ENCODE measurements at regions not wholly inside any gene's neighbourhood (a gene's known extent, or its start where the extent isn't known, plus 50 kb on each side); places are given as distances from the start of the nearest gene placed in this dataset.
A peak's percentile ranks its signal among the peaks of the same experiment; 100 is the strongest.
"Not testable (repeated sequence)": the region's sequence is repeated elsewhere in the genome, so short reads cannot be mapped to it uniquely, and the experiment has no call there.

DNA sequence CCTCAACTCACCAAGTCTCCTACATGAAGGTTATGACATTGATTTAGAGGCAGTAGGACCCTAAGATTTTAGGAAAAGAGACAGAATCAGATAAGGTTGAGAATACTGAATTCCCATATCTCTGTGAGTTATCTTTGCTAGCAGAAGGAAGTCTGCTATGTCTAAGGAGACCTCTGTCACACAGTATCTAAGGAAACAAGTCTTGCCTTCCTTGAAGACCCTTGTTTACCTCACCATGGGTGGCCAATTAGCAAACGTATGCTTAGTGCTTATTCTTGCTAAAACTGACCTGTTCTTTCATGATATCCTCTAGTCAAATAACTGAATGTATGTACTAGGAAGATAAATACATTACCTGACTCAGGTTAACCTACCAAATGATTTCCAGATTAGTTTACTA is 855.4 kb upstream of the SLITRK1 start:
- H3K4me3 ChIP-seq: no peak overlapping the region

GRCh38 chr13:84730376-84730775 is 848.1 kb upstream of the SLITRK1 start:
- Histone ChIP-seq H3K4me1 (replicated peaks) (no peaks in the 10 kb centered on the region), H3K9me3 (replicated peaks) (no peaks in the 10 kb centered on the region), H3K27me3 (replicated peaks) (no peaks in the 10 kb centered on the region), H3K27ac (no peak overlapping the region), H3K4me3 (no peak overlapping the region), H3K36me3 (no peaks in the 10 kb centered on the region)
- DNase-seq (ENCODE audit: low read depth in 1 of 2, low spot score in 2 of 2): no peak

More for the DNA sequence above, 855.4 kb upstream of the SLITRK1 start:
- H3K4me1 ChIP-seq (replicated peaks): no peaks in the 10 kb centered on the region
- no peaks in the 10 kb centered on the region for H3K9me3 ChIP-seq (replicated peaks)
- no peak overlapping the region for H3K27ac ChIP-seq
- H3K36me3 ChIP-seq: no peaks in the 10 kb centered on the region
- no peaks in the 10 kb centered on the region for H3K27me3 ChIP-seq (replicated peaks)
- DNase-seq (ENCODE audit: low read depth in 1 of 2, low spot score in 2 of 2): no peak

DNA sequence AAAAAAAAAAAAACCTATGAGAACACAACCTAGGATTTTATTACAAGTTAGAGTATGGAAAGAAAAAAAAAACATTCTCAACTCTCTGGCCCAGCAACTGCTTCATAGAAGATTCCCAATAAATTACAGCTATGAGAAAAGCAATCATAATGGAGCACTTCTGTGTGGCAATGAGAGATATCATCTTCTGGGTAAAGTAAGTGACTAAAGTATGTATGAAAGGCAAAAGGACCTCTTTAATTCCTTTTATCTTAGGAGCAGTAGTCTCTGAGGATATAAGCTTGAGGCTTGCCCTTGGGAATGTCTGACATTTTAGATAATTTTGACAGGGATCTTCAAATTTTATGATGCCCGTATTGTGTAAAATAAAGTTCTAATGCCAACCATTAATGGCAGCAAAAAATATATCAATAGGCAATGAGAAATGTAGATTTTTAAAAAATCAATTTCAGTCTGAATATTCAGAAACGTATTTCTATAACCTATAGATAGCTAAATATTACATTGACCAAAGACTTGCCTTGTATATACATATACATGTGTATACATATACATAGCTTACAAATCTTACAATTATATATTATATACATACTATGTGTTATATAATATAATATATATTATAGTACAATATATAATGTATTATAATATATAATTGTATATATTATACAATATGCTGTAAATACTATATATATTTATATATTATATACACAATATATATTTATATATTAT is 823.9 kb upstream of the SLITRK1 start:
- no peaks in the 10 kb centered on the region for H3K9me3 ChIP-seq (replicated peaks)
- no peak overlapping the region for H3K27ac ChIP-seq
- DNase-seq (ENCODE audit: low read depth in 1 of 2, low spot score in 2 of 2): no peak
- H3K4me1 ChIP-seq (replicated peaks): no peaks in the 10 kb centered on the region
- no peaks in the 10 kb centered on the region for H3K27me3 ChIP-seq (replicated peaks)
- no peaks in the 10 kb centered on the region for H3K36me3 ChIP-seq
- H3K4me3 ChIP-seq: no peak overlapping the region

DNA sequence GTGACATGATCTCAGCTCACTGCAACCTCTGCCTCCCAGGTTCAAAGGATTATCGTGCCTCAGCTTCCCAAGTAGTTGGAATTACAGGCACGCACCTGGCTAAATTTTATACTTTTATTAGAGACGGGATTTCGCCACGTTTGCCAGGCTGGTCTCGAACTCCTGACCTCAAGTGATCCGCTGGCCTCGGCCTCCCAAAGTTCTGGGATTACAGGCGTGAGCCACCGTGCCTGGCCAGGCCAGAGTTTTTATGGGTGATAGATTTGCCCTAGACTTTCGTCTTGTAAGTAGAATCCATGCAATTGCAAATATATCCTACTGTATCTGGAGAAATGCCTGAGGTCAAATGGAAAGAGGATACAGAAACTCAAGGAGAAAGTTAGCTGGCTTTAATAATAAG is 819.9 kb upstream of the SLITRK1 start:
- no peaks in the 10 kb centered on the region for H3K27me3 ChIP-seq (replicated peaks)
- H3K4me1 ChIP-seq (replicated peaks): no peaks in the 10 kb centered on the region
- no peak for DNase-seq (ENCODE audit: low read depth in 1 of 2, low spot score in 2 of 2)
- no peak overlapping the region for H3K27ac ChIP-seq
- H3K36me3 ChIP-seq: no peaks in the 10 kb centered on the region
- no peak overlapping the region for H3K4me3 ChIP-seq
- no peaks in the 10 kb centered on the region for H3K9me3 ChIP-seq (replicated peaks)

- not testable (repeated sequence) for DNase-seq (ENCODE audit: low read depth in 1 of 2, low spot score in 2 of 2); H3K27ac ChIP-seq; H3K27me3 ChIP-seq (replicated peaks)
These were observed 815.3 kb upstream of the SLITRK1 start for GRCh38 chr13:84697591-84697990.

GRCh38 chr13:84686973-84687372 is 804.7 kb upstream of the SLITRK1 start:
- Histone ChIP-seq H3K36me3 (no peaks in the 10 kb centered on the region), H3K4me1 (replicated peaks) (peaks cover 12% of the 10 kb centered on the region), H3K27me3 (replicated peaks) (no peaks in the 10 kb centered on the region), H3K9me3 (replicated peaks) (no peaks in the 10 kb centered on the region), H3K4me3 (no peak overlapping the region), H3K27ac (no peak overlapping the region)
- no peak for DNase-seq (ENCODE audit: low read depth in 1 of 2, low spot score in 2 of 2)

More at GRCh38 chr13:84697591-84697990, 815.3 kb upstream of the SLITRK1 start:
- H3K4me3 ChIP-seq; H3K4me1 ChIP-seq (replicated peaks); H3K9me3 ChIP-seq (replicated peaks); H3K36me3 ChIP-seq: not testable (repeated sequence)

- no peak overlapping the region for H3K27ac ChIP-seq
- no peak overlapping the region for H3K4me3 ChIP-seq
- no peaks in the 10 kb centered on the region for H3K36me3 ChIP-seq
- H3K9me3 ChIP-seq (replicated peaks): no peaks in the 10 kb centered on the region
- H3K4me1 ChIP-seq (replicated peaks): peaks cover 12% of the 10 kb centered on the region
- no peaks in the 10 kb centered on the region for H3K27me3 ChIP-seq (replicated peaks)
- no peak for DNase-seq (ENCODE audit: low read depth in 1 of 2, low spot score in 2 of 2)
These were observed 804.2 kb upstream of the SLITRK1 start for GRCh38 chr13:84686458-84686857.

GRCh38 chr13:84684804-84685203 is 802.5 kb upstream of the SLITRK1 start:
- Histone ChIP-seq H3K36me3 (no peaks in the 10 kb centered on the region), H3K9me3 (replicated peaks) (no peaks in the 10 kb centered on the region), H3K4me3 (no peak overlapping the region), H3K4me1 (replicated peaks) (peaks cover 12% of the 10 kb centered on the region), H3K27me3 (replicated peaks) (no peaks in the 10 kb centered on the region), H3K27ac (peak overlapping the region; percentile 3; the same call in 1 of the 2 replicates)
- peak in 1 of 2 experiments; percentile 70 for DNase-seq (ENCODE audit: low read depth in 1 of 2, low spot score in 2 of 2)

DNA sequence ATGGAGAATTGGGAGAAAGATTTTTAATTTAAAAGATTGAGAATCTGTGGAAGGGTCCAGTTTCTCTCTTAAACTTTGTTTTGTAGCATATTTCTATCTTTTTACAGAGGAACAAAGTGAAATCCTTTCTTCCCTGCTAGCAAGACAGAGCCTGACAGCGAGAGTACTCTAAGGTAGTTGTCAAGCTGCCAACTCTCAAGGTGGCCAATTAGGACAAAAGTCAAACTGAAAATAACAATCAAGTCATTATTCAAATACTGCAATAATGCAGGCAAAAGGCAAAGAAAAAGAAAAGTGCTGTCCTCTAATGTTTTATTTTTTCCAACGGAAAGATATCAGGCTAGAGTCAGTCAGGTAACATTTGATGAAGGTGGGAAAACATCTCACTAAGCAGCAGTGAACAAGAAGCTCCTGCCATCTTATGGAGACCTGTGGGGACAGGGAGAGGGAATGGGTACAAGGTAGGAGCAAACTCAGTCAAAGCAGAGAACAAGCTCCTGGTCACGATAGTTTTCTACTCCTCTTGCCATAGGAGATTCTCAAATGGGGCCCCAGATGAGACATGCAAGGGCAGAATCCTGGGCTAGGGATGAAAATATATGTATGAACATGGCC is 801.9 kb upstream of the SLITRK1 start:
- H3K36me3 ChIP-seq: no peaks in the 10 kb centered on the region
- H3K4me3 ChIP-seq: no peak overlapping the region
- H3K27ac ChIP-seq: 0 out of 2 replicates have a peak overlapping the region, but pooled peaks have one; percentile 5
- H3K9me3 ChIP-seq (replicated peaks): no peaks in the 10 kb centered on the region
- no peak for DNase-seq (ENCODE audit: low read depth in 1 of 2, low spot score in 2 of 2)
- no peaks in the 10 kb centered on the region for H3K27me3 ChIP-seq (replicated peaks)
- peaks cover 12% of the 10 kb centered on the region for H3K4me1 ChIP-seq (replicated peaks)

- DNase-seq (ENCODE audit: low read depth in 1 of 2, low spot score in 2 of 2): no peak
- Histone ChIP-seq H3K9me3 (replicated peaks) (no peaks in the 10 kb centered on the region), H3K4me1 (replicated peaks) (peaks cover 12% of the 10 kb centered on the region), H3K27me3 (replicated peaks) (no peaks in the 10 kb centered on the region), H3K36me3 (no peaks in the 10 kb centered on the region), H3K4me3 (no peak overlapping the region), H3K27ac (no peak overlapping the region)
These were observed 801.2 kb upstream of the SLITRK1 start for GRCh38 chr13:84683448-84683847.

DNA sequence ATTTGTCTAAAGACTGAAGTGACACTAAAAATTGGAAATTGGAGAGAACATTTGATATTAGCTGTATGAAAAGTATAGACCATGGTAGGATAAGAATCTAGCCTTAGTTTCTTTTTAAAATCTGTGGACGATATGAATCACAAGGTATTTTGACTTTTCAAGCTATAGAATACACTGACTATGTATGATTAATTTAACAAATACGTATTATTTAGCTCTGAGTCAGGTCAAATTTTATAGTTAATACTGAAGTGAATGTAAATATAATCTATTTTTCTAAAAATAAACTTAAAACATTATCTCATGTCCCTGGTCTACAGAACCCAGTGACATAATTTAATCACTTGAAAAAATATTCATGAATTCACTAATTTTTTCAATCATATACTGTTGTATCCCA is 795.6 kb upstream of the SLITRK1 start:
- H3K9me3 ChIP-seq (replicated peaks): no peaks in the 10 kb centered on the region

DNA sequence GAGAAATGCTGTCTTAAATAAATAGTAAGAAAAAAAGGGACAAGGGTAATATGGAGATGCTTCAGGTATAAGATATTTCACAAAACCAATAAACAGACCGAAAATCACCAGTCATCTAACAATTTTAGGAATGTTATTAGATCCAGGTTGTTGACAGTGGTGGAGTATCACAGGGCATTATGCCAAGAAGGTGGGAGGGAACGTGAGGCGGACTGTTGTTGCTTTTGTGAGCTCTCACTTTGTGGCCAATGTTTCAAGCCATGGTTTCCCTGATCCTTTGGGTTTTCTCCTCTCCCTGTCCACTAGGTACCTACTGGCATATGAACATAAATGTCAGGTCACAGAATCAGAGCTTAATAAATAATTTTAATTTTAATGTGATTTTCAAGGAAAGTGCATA is 790.3 kb upstream of the SLITRK1 start:
- no peaks in the 10 kb centered on the region for H3K9me3 ChIP-seq (replicated peaks)
- no peaks in the 10 kb centered on the region for H3K4me1 ChIP-seq (replicated peaks)
- H3K4me3 ChIP-seq: no peak overlapping the region
- no peak for DNase-seq (ENCODE audit: low read depth in 1 of 2, low spot score in 2 of 2)
- H3K27ac ChIP-seq: no peak overlapping the region
- H3K36me3 ChIP-seq: 0 out of 2 replicates have a peak, but pooled peaks cover 3% of the 10 kb centered on the region
- H3K27me3 ChIP-seq (replicated peaks): no peaks in the 10 kb centered on the region

More for the DNA sequence above, 795.6 kb upstream of the SLITRK1 start:
- Histone ChIP-seq H3K4me1 (replicated peaks) (no peaks in the 10 kb centered on the region), H3K27ac (no peak overlapping the region), H3K4me3 (no peak overlapping the region), H3K27me3 (replicated peaks) (no peaks in the 10 kb centered on the region), H3K36me3 (0 out of 2 replicates have a peak, but pooled peaks cover 3% of the 10 kb centered on the region)
- DNase-seq (ENCODE audit: low read depth in 1 of 2, low spot score in 2 of 2): no peak

- Histone ChIP-seq H3K27me3 (replicated peaks) (no peaks in the 10 kb centered on the region), H3K9me3 (replicated peaks) (no peaks in the 10 kb centered on the region), H3K4me3 (no peak overlapping the region), H3K27ac (no peak overlapping the region), H3K36me3 (no peaks in the 10 kb centered on the region), H3K4me1 (replicated peaks) (no peaks in the 10 kb centered on the region)
- no peak for DNase-seq (ENCODE audit: low read depth in 1 of 2, low spot score in 2 of 2)
These were observed 788.0 kb upstream of the SLITRK1 start for GRCh38 chr13:84670245-84670644.

DNA sequence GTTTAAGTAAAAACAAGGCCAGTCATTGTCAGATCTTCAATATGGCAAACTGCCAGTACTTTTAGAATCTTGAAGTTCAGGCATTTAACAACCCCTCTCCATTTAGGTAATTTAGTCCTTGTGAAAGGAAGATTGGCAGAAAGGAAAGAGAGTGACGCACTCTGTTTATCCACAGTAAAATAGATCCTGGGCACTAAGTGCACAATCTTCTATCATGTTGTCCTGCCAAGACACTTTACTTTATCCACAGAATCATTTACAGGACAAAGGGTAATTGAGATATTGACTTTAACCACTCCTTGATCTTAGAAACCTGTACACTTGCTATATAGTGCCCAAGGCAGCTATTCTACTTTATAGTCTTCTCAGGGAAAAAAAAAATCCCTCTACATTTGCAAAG is 786.4 kb upstream of the SLITRK1 start:
- Histone ChIP-seq H3K36me3 (no peaks in the 10 kb centered on the region), H3K27ac (no peak overlapping the region), H3K4me1 (replicated peaks) (no peaks in the 10 kb centered on the region), H3K4me3 (no peak overlapping the region), H3K9me3 (replicated peaks) (no peaks in the 10 kb centered on the region), H3K27me3 (replicated peaks) (no peaks in the 10 kb centered on the region)
- no peak for DNase-seq (ENCODE audit: low read depth in 1 of 2, low spot score in 2 of 2)
